ENCODE measurements at regions not wholly inside any gene's neighbourhood (a gene's known extent, or its start where the extent isn't known, plus 50 kb on each side); places are given as distances from the start of the nearest gene placed in this dataset.
"Not testable (repeated sequence)": the region's sequence is repeated elsewhere in the genome, so short reads cannot be mapped to it uniquely, and the experiment has no call there.

GRCh38 chr13:86584301-86584700 is 785.1 kb upstream of the SLITRK6 start:
- no peak for DNase-seq

GRCh38 chr13:86585835-86586234 is 786.6 kb upstream of the SLITRK6 start:
- DNase-seq = no peak

- no peak for DNase-seq
Measured at GRCh38 chr13:86591862-86592261, 792.6 kb upstream of the SLITRK6 start.

- DNase-seq = no peak
Measured at GRCh38 chr13:86601351-86601750, 802.1 kb upstream of the SLITRK6 start.

GRCh38 chr13:86606264-86606663 is 807.0 kb upstream of the SLITRK6 start:
- no peak for DNase-seq

GRCh38 chr13:86608701-86609100 is 809.5 kb upstream of the SLITRK6 start:
- DNase-seq = no peak

- DNase-seq = no peak
Measured at GRCh38 chr13:86633346-86633745, 834.1 kb upstream of the SLITRK6 start.

GRCh38 chr13:86651171-86651570 is 852.0 kb upstream of the SLITRK6 start:
- not testable (repeated sequence) for DNase-seq

- DNase-seq = no peak
Measured at GRCh38 chr13:86653009-86653408, 853.8 kb upstream of the SLITRK6 start.

GRCh38 chr13:86655561-86655960 is 856.3 kb upstream of the SLITRK6 start:
- DNase-seq = no peak

- no peak for DNase-seq
Measured at GRCh38 chr13:86660090-86660489, 860.9 kb upstream of the SLITRK6 start.

- DNase-seq = no peak
Measured at GRCh38 chr13:86665842-86666241, 866.6 kb upstream of the SLITRK6 start.

GRCh38 chr13:86673931-86674431 is 874.8 kb upstream of the SLITRK6 start:
- DNase-seq = no peak

GRCh38 chr13:86681223-86681622 is 882.0 kb upstream of the SLITRK6 start:
- DNase-seq = no peak

GRCh38 chr13:86684402-86684801 is 885.2 kb upstream of the SLITRK6 start:
- no peak for DNase-seq

GRCh38 chr13:86689911-86690310 is 890.7 kb upstream of the SLITRK6 start:
- no peak for DNase-seq

GRCh38 chr13:86692291-86692690 is 893.1 kb upstream of the SLITRK6 start:
- DNase-seq = no peak

- no peak for DNase-seq
Measured at GRCh38 chr13:86710013-86710412, 910.8 kb upstream of the SLITRK6 start.

GRCh38 chr13:86710896-86711295 is 911.7 kb upstream of the SLITRK6 start:
- no peak for DNase-seq

- no peak for DNase-seq
Measured at GRCh38 chr13:86714495-86714894, 915.3 kb upstream of the SLITRK6 start.

- DNase-seq = no peak
Measured at GRCh38 chr13:86725105-86725504, 925.9 kb upstream of the SLITRK6 start.

- no peak for DNase-seq
Measured at GRCh38 chr13:86729206-86729605, 930.0 kb upstream of the SLITRK6 start.

- DNase-seq = no peak
Measured at GRCh38 chr13:86731987-86732386, 932.8 kb upstream of the SLITRK6 start.

- no peak for DNase-seq
Measured at GRCh38 chr13:86737334-86737932, 933.7 kb upstream of the SLITRK5 start.

- DNase-seq = no peak
Measured at GRCh38 chr13:86741762-86742285, 929.3 kb upstream of the SLITRK5 start.

All from stimulated activated CD8-positive, alpha-beta memory T cell treated with anti-CD3 and anti-CD28 coated beads, Interleukin-4, amount 100 ng/mL, for 48 hours (primary cell).